Limb (tissue), 2 donors: ENCODE measurements at regions not wholly inside any gene's neighbourhood (a gene's known extent, or its start where the extent isn't known, plus 50 kb on each side); places are given as distances from the start of the nearest gene placed in this dataset.
A peak's percentile ranks its signal among the peaks of the same experiment; 100 is the strongest.

Source experiments
- DNase-seq, 2 donors: peaks; one replicate each; pipeline ENCODE4 v3.0.0-alpha.2; 2016; ENCODE audit errors: extremely low spot score in 2 of 2

- no peak for DNase-seq
These were observed 2506.6 kb downstream of the PCDH7 start for GRCh38 chr4:33226783-33227182.

GRCh38 chr4:33255094-33255493 is 2534.9 kb downstream of the PCDH7 start:
- DNase-seq = no peak

GRCh38 chr4:33255507-33255906 is 2535.3 kb downstream of the PCDH7 start:
- no peak for DNase-seq

- DNase-seq = no peak
These were observed 2542.7 kb downstream of the PCDH7 start for GRCh38 chr4:33262824-33263223.

GRCh38 chr4:33268776-33269175 is 2548.6 kb downstream of the PCDH7 start:
- no peak for DNase-seq

GRCh38 chr4:33270403-33270802 is 2550.2 kb downstream of the PCDH7 start:
- no peak for DNase-seq

GRCh38 chr4:33272722-33273121 is 2552.6 kb downstream of the PCDH7 start:
- no peak for DNase-seq

GRCh38 chr4:33283818-33284217 is 2563.6 kb downstream of the PCDH7 start:
- DNase-seq = no peak

GRCh38 chr4:33296876-33297455 is 2576.8 kb downstream of the PCDH7 start:
- no peak for DNase-seq

- peak in 1 of 2 donors; percentile 19 for DNase-seq
These were observed 2582.2 kb downstream of the PCDH7 start for GRCh38 chr4:33302321-33302720.

- no peak for DNase-seq
These were observed 2586.0 kb downstream of the PCDH7 start for GRCh38 chr4:33306131-33306530.

- DNase-seq = no peak
These were observed 2595.9 kb downstream of the PCDH7 start for GRCh38 chr4:33316033-33316432.

GRCh38 chr4:33316578-33316977 is 2596.4 kb downstream of the PCDH7 start:
- no peak for DNase-seq

- DNase-seq = no peak
These were observed 2603.2 kb downstream of the PCDH7 start for GRCh38 chr4:33323393-33323792.

- DNase-seq = no peak
These were observed 2614.2 kb downstream of the PCDH7 start for GRCh38 chr4:33334416-33334815.

GRCh38 chr4:33339762-33340161 is 2619.6 kb downstream of the PCDH7 start:
- no peak for DNase-seq

GRCh38 chr4:33340168-33340567 is 2620.0 kb downstream of the PCDH7 start:
- DNase-seq = no peak

GRCh38 chr4:33349376-33349775 is 2629.2 kb downstream of the PCDH7 start:
- no peak for DNase-seq

GRCh38 chr4:33357121-33357520 is 2637.0 kb downstream of the PCDH7 start:
- no peak for DNase-seq

- DNase-seq = no peak
These were observed 2649.3 kb downstream of the PCDH7 start for GRCh38 chr4:33369446-33369845.

- DNase-seq = no peak
These were observed 2661.6 kb downstream of the PCDH7 start for GRCh38 chr4:33381816-33382215.

- no peak for DNase-seq
These were observed 2666.6 kb downstream of the PCDH7 start for GRCh38 chr4:33386764-33387163.

GRCh38 chr4:33390976-33391375 is 2670.8 kb downstream of the PCDH7 start:
- DNase-seq = no peak
